IPS-18a (cell line): ENCODE measurements at regions not wholly inside any gene's neighbourhood (a gene's known extent, or its start where the extent isn't known, plus 50 kb on each side); places are given as distances from the start of the nearest gene placed in this dataset.

Experiments used
- H3K27ac ChIP-seq: one replicate; pipeline ENCODE4 v1.5.1; 2013; ENCODE audit warnings: low read length
- H3K27me3 ChIP-seq: one replicate; pipeline ENCODE4 v1.6.1; 2013; ENCODE audit warnings: mild to moderate bottlenecking, low read length; ENCODE audit not compliant: control insufficient read depth, insufficient read depth
- H3K36me3 ChIP-seq: one replicate; pipeline ENCODE4 v1.6.1; 2013; ENCODE audit warnings: low read depth, low read length; ENCODE audit not compliant: control insufficient read depth
- H3K4me1 ChIP-seq: one replicate; pipeline ENCODE4 v1.6.1; 2013; ENCODE audit warnings: low read depth, low read length; ENCODE audit not compliant: control insufficient read depth
- H3K4me3 ChIP-seq: one replicate; pipeline ENCODE4 v1.5.1; 2013; ENCODE audit warnings: low read length
- H3K9ac ChIP-seq: one replicate; pipeline ENCODE4 v1.6.1; 2013; ENCODE audit warnings: mild to moderate bottlenecking, low read length, moderate library complexity
- H3K9me3 ChIP-seq: one replicate; pipeline ENCODE4 v1.6.1; 2013; ENCODE audit warnings: low read depth, low read length; ENCODE audit not compliant: control insufficient read depth

DNA sequence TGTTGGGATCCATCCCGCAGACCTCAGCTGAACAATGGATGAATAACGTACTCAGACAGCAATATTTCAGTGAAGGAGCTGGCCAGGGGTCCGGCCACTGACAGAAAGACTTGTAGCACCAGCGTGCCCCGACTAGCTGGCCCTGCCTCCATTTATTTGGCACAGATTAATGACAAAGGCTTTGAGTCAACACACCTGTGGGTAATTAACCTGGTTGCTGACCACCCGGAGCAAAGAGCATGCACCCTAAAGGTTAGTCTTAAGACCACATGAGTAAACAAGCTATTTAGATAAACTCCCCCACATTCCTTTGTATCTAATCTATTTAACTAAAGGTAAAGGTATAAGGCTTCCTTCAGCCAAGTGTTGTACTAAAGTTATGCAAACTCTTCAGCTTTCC lies 868.6 kb downstream of the LRFN5 start:
- Histone ChIP-seq H3K9me3 (no peaks in the 10 kb centered on the region), H3K9ac (no peak overlapping the region), H3K27ac (no peak overlapping the region), H3K27me3 (no peaks in the 10 kb centered on the region), H3K4me1 (peaks cover 19% of the 10 kb centered on the region), H3K4me3 (peak overlapping the region; percentile 16), H3K36me3 (no peaks in the 10 kb centered on the region)

DNA sequence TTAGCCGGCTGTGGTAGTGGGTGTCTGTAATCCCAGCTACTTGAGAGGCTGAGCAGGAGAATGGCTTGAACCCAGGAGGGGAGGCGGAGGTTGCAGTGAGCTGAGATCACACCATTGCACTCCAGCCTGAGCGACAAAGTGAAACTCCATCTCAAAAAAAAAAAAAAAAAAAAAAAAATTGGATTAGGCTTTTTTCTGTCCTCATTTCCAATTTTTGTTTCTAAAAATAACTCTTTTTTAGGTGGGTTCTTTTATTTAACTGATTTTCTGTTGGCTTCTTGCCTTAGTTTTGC lies 863.7 kb downstream of the LRFN5 start:
- Histone ChIP-seq H3K4me3 (no peak overlapping the region), H3K27ac (no peak overlapping the region), H3K9ac (no peak overlapping the region), H3K4me1 (peaks cover 9% of the 10 kb centered on the region), H3K36me3 (no peaks in the 10 kb centered on the region), H3K27me3 (no peaks in the 10 kb centered on the region), H3K9me3 (no peaks in the 10 kb centered on the region)

DNA sequence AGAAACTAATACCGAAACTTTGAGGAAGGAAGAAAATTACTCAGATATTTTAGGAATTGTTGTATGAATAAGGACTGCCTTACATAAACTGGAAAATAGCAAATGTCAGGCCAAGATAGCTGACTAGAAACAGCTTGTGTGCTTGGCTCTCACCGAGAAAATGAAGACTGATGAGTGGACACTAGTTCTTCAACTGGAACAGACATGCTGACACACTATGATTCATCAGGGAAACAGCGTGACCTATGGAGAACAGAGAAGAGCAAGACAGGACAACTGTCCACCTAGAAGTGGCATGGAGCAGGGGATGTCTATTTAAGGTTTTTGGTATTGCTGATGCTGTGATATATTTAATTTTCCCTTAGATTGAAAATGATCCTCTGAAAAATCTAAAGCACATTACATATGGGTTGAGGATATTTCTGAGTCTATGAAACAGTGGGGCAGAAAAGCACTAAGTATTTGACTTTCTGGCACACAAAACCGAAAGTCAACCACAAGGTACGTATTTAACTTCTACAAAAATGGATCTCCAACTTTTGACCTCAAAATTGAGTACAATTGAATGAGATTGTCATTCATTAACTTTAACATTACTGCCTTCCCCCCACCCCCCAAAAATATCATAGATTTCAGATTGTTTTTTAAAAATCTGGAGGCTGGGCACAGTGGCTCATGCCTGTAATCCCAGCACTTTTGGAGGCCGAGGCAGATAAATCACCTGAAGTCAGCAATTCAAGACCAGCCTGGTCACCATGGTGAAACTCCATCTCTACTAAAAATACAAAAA lies 863.2 kb downstream of the LRFN5 start:
- H3K4me3 ChIP-seq = no peak overlapping the region
- H3K27ac ChIP-seq = no peak overlapping the region
- H3K9ac ChIP-seq = no peak overlapping the region
- no peaks in the 10 kb centered on the region for H3K36me3 ChIP-seq
- H3K9me3 ChIP-seq = no peaks in the 10 kb centered on the region
- no peaks in the 10 kb centered on the region for H3K27me3 ChIP-seq
- peaks cover 5% of the 10 kb centered on the region for H3K4me1 ChIP-seq

DNA sequence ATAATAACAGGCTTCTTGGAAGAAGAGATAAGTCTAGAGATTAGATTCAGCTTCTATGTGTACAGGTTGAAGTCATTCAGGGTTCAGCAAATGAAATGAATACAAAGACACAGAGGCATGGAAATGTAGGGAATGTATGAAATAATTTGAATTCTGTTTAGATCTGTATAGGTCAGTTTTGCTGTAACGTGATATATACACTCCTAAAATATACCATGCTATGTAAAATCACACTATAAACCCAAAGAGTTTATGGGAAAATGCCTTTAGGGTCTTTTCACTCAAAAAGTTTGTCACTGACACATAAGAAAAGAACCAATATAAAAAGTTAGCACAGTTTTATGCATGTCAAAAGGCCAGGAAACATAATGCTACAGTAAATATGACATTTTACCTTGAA lies 854.0 kb downstream of the LRFN5 start:
- Histone ChIP-seq H3K4me1 (no peaks in the 10 kb centered on the region), H3K27ac (no peak overlapping the region), H3K36me3 (no peaks in the 10 kb centered on the region), H3K27me3 (no peaks in the 10 kb centered on the region), H3K9ac (no peak overlapping the region), H3K4me3 (no peak overlapping the region), H3K9me3 (no peaks in the 10 kb centered on the region)

DNA sequence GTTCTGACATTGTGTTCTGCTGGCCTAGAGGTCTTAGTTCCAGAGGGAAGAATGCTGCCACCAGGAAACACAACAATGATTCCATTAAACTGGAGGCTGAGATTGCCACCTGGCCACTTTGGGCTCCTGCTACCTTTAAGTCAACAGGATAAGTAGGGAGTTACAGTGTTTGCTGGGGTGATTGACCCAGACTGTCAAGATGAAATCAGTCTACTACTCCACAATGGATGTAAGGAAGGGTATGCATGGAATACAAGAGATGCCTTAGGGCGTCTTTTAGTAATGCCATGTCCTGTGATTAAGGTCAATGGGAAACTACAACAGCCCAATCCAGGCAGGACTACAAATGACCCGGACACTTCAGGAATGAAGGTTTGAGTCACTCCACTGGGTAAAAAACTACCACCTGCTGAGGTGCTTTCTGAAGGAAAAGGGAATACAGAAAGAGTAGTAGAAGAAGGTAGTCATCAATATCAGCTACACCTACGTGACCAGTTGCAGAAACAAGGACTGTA lies 852.6 kb downstream of the LRFN5 start:
- Histone ChIP-seq H3K36me3 (no peaks in the 10 kb centered on the region), H3K4me3 (no peak overlapping the region), H3K9ac (no peak overlapping the region), H3K4me1 (no peaks in the 10 kb centered on the region), H3K27ac (no peak overlapping the region), H3K9me3 (no peaks in the 10 kb centered on the region), H3K27me3 (no peaks in the 10 kb centered on the region)

DNA sequence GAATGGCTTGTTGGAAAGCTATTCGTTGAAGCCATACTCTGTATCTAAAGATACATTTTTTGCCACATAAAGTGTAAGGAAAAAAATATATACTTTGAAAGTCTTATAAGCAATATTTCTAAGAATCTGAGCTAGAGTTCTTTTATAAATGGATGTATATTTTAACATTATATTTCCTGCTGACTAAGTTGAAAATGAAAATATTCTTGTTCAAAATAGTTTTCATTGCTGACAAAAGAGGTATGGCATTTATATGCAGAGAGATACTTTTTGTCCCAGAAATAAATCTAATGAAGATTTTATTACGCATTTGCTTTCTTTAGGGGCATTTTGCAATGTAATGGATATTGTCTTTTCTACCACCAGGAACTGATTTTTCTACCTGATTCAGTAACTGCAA lies 834.9 kb downstream of the LRFN5 start:
- Histone ChIP-seq H3K9me3 (no peaks in the 10 kb centered on the region), H3K27me3 (no peaks in the 10 kb centered on the region), H3K4me3 (no peak overlapping the region), H3K4me1 (no peaks in the 10 kb centered on the region), H3K27ac (no peak overlapping the region), H3K9ac (no peak overlapping the region), H3K36me3 (no peaks in the 10 kb centered on the region)

DNA sequence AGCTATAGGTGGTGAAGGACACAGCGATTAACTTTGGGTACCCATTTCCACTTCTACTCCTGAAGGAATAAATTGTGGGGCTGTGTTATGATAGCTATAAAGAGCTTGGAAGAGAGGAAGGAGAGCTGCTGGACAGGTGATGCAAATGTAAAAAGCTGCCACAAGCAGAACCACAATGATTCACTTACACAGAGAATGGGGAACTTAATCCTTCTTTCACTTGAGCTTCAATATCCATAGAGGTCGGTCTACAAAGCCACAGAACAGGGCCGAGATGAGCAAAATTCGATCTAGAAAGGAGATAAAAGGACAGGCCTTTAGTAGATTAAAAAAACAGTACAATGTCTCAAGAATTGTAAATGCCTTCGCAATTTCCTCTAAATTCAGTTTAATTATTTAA lies 831.1 kb downstream of the LRFN5 start:
- no peaks in the 10 kb centered on the region for H3K36me3 ChIP-seq
- no peaks in the 10 kb centered on the region for H3K9me3 ChIP-seq
- no peaks in the 10 kb centered on the region for H3K4me1 ChIP-seq
- no peak overlapping the region for H3K27ac ChIP-seq
- H3K9ac ChIP-seq = no peak overlapping the region
- H3K27me3 ChIP-seq = no peaks in the 10 kb centered on the region
- no peak overlapping the region for H3K4me3 ChIP-seq

DNA sequence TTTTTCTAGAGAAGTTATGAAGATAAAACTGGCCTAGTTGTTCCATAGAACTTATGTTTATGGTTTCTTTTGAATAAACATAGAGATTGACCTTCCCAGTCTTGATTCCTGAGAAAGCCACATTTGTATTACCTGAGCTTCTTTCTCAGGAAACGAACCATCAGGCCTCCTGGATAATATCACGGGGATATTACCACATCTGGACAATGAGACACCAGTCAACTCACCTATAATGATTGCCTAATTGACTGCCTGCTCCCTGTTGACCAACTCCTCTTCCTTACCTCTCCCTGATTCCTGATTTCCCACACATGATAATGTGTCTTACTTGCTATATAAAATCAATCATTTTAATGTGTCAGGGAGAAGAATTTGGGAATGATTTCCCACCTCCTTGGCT lies 822.7 kb downstream of the LRFN5 start:
- H3K27ac ChIP-seq = no peak overlapping the region
- H3K36me3 ChIP-seq = no peaks in the 10 kb centered on the region
- H3K4me3 ChIP-seq = no peak overlapping the region
- H3K27me3 ChIP-seq = no peaks in the 10 kb centered on the region
- H3K9me3 ChIP-seq = no peaks in the 10 kb centered on the region
- H3K4me1 ChIP-seq = no peaks in the 10 kb centered on the region
- H3K9ac ChIP-seq = no peak overlapping the region

DNA sequence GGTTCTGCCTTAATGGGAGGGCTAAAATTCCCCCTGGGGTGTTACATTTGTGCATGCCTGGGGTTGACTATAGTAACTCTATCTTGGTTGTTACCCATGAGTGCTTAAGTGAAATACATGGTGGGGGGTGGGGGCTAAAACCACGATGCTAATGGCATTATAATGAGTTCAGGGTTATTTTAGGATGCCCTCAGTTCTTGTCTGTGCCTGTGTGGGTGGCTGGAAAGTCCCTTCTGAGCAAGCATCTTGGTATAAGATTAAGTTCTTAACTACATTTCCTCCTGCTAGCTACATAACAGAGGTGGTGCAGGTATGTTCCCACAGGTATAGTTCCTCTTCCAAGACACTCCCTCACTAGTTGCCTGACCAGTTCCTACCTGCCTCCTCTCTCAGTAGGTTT lies 822.3 kb downstream of the LRFN5 start:
- Histone ChIP-seq H3K4me3 (no peak overlapping the region), H3K9me3 (no peaks in the 10 kb centered on the region), H3K27ac (no peak overlapping the region), H3K4me1 (no peaks in the 10 kb centered on the region), H3K27me3 (no peaks in the 10 kb centered on the region), H3K36me3 (no peaks in the 10 kb centered on the region), H3K9ac (no peak overlapping the region)

DNA sequence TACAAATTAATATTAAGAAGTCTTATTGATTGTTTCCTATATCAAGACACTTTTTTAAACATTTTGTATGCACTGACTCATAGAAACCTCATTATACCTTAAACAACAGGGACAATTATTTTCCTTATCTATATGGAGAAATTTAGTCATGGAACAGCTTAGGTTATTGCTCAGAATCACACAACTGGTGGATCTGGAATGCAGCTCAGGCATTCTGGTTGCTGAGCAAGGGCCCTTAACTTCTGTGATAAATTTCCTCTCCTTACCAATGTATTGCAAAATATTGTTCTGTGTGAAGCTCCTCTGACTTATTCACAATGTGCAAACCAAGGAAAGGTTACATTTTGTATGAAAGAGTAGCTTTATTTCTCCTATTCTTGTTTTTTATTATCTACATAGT lies 817.8 kb downstream of the LRFN5 start:
- no peaks in the 10 kb centered on the region for H3K27me3 ChIP-seq
- no peak overlapping the region for H3K9ac ChIP-seq
- no peak overlapping the region for H3K4me3 ChIP-seq
- no peaks in the 10 kb centered on the region for H3K9me3 ChIP-seq
- no peak overlapping the region for H3K27ac ChIP-seq
- H3K4me1 ChIP-seq = no peaks in the 10 kb centered on the region
- H3K36me3 ChIP-seq = no peaks in the 10 kb centered on the region

DNA sequence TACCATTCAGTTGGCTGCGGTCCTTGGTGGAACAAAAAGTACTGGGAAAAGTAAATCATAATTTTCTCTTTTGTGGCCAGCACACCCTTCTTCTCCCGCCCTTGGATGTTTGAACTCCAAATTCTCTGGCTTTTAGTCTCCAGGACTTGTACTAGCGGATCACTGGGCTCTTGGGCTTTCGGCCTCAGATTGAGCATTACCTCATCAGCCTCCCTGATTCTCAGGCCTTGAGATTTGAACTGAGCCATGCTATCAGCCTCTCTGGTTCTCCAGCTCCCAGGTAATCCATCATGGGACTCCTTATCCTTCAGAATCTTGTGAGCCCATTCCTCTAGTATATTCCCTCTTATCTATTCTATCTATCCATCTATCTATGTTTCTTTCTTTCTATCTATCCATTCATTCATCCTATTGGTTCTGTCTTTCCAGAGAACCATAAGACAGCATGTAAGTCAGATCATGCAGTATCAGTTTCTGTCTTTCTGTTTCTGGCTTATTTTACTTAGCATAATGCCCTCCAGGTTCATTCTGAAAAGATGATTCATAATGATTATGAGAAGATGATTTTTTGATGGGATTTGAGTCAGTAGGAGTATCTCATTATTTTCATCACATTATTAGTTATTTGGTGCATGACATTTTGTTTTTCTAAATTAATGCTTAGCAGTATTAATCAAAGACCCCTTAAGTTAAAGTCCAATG lies 814.9 kb downstream of the LRFN5 start:
- no peak overlapping the region for H3K4me3 ChIP-seq
- no peak overlapping the region for H3K27ac ChIP-seq
- no peaks in the 10 kb centered on the region for H3K27me3 ChIP-seq
- H3K4me1 ChIP-seq = no peaks in the 10 kb centered on the region
- H3K9me3 ChIP-seq = no peaks in the 10 kb centered on the region
- no peaks in the 10 kb centered on the region for H3K36me3 ChIP-seq
- no peak overlapping the region for H3K9ac ChIP-seq

DNA sequence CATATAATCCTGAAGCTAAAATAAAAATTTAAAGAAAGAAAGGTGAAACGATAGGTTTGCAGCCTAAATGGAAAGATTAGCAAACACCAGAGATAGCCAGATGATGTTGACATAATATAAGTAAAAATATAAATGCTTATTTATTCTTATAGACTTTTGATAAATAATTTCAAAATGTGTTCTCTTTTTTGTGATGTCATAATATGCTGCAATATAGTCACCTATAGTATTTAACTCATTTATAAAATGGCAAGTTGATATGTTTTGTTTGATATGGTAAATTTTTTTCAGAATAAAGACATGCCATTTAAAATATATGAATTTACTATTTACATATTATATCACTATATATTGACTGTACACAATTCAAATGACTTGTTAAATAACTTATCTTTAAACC lies 813.4 kb downstream of the LRFN5 start:
- Histone ChIP-seq H3K27me3 (no peaks in the 10 kb centered on the region), H3K36me3 (no peaks in the 10 kb centered on the region), H3K27ac (no peak overlapping the region), H3K4me1 (no peaks in the 10 kb centered on the region), H3K4me3 (no peak overlapping the region), H3K9me3 (no peaks in the 10 kb centered on the region), H3K9ac (no peak overlapping the region)
